ENCODE measurements at regions not wholly inside any gene's neighbourhood (a gene's known extent, or its start where the extent isn't known, plus 50 kb on each side); places are given as distances from the start of the nearest gene placed in this dataset.

DNA sequence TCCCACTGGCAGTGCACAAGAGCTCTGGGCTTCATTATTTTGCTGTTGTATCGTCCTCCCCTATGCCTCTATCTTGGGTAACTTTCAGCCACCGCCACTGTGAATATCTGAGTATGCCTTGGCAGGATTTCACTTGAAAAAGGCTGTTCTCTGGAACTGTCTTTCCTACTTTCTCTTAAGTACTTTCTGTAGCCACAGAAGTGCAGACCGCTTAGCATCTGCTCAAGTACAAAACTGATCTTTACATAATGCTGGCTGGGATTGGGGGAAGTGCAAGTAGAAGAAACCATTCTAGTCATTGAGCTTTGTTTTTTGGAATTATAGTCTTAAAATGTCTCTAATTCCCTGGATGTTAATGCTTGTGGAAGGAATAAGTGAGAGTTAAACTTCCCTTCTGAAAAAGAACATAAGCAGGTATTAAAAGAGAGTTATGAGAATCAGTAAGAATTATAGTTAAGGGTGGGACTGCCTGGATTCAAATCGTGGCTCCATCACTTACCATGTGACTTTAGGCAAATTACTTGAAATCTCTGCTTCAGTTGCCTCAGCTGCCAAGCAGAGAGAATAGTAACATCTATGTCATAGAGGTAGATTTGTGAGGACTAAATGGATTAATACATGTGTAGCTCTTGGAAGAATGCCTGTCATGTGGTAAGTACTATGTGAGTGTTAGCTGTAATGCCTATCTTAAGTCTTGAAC lies 77.5 kb downstream of the MID1IP1 start:
- TF ChIP-seq, protein P1, sequence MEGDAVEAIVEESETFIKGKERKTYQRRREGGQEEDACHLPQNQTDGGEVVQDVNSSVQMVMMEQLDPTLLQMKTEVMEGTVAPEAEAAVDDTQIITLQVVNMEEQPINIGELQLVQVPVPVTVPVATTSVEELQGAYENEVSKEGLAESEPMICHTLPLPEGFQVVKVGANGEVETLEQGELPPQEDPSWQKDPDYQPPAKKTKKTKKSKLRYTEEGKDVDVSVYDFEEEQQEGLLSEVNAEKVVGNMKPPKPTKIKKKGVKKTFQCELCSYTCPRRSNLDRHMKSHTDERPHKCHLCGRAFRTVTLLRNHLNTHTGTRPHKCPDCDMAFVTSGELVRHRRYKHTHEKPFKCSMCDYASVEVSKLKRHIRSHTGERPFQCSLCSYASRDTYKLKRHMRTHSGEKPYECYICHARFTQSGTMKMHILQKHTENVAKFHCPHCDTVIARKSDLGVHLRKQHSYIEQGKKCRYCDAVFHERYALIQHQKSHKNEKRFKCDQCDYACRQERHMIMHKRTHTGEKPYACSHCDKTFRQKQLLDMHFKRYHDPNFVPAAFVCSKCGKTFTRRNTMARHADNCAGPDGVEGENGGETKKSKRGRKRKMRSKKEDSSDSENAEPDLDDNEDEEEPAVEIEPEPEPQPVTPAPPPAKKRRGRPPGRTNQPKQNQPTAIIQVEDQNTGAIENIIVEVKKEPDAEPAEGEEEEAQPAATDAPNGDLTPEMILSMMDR (conservative IDR thresholded peaks at IDR 0.05; ENCODE audit: low read depth, low read length), result no peak
- H3K4me3 ChIP-seq (ENCODE audit: low read depth, low read length), result no peak overlapping the region
- DNase-seq (ENCODE audit: low read depth), result no peak

DNA sequence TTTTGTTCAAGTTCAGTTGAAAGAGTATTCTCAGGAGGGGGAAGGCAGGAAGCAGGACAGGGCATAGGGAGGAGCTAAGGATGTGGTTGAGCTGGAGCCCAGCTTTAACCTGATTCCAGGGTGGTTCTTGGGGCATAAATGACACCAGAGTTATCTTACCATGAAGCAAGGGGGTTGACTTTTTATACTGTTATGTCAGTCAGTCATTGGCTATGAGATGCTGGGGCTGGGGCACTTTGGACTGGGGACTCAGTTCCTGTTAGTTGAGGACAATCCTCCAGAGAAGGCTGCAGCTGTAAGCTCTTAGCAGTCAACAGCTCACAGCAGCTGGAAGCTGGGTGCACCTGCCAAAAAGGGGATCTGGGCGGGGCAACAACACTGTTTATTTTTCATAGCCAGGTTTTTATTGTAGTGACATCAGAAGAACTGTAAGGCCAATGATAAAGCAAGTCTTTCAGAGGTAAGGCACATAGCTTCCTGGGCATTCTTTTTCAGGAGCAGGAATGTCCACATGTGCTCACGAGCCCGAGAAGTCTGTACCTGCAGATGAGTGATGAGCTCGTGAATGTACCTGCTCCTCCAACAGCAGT lies 78.5 kb downstream of the MID1IP1 start:
- H3K4me3 ChIP-seq (ENCODE audit: low read depth, low read length), result no peak overlapping the region
- TF ChIP-seq, protein P1 (conservative IDR thresholded peaks at IDR 0.05; ENCODE audit: low read depth, low read length), result no peak
- DNase-seq (ENCODE audit: low read depth), result no peak

- no peak overlapping the region for H3K4me3 ChIP-seq (ENCODE audit: low read depth, low read length)
- no peak for DNase-seq (ENCODE audit: low read depth)
- TF ChIP-seq, protein P1 (conservative IDR thresholded peaks at IDR 0.05; ENCODE audit: low read depth, low read length), result no peak
Observed at GRCh38 chrX:38880296-38880854, 79.1 kb downstream of the MID1IP1 start.

DNA sequence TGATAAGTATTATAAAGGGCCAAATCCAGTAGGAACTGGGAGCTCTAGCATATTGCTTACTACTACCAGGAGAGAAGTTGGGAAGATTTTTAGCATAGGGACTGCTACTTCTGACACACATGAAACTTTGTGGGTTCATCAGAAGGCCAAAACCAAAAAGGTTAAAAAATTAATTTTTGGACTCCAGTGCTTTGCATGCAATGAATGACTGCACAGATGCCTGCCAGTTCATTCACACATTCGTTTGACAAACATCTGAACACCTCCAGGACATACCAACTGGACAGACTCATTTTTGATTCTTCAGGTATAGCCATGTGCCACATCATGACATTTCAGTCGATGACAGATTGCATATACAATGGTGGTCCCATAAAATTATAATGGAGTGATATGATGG lies 79.8 kb downstream of the MID1IP1 start:
- TF ChIP-seq, protein P1 (conservative IDR thresholded peaks at IDR 0.05; ENCODE audit: low read depth, low read length), result no peak
- no peak overlapping the region for H3K4me3 ChIP-seq (ENCODE audit: low read depth, low read length)
- no peak for DNase-seq (ENCODE audit: low read depth)

- TF ChIP-seq, protein P1 (conservative IDR thresholded peaks at IDR 0.05; ENCODE audit: low read depth, low read length), result no peak
- no peak for DNase-seq (ENCODE audit: low read depth)
- H3K4me3 ChIP-seq (ENCODE audit: low read depth, low read length), result no peak overlapping the region
Observed at GRCh38 chrX:38881727-38882126, 80.5 kb downstream of the MID1IP1 start.

- TF ChIP-seq, protein P1 (conservative IDR thresholded peaks at IDR 0.05; ENCODE audit: low read depth, low read length), result no peak
- DNase-seq (ENCODE audit: low read depth), result no peak
- H3K4me3 ChIP-seq (ENCODE audit: low read depth, low read length), result no peak overlapping the region
Observed at GRCh38 chrX:38882894-38883626, 81.8 kb downstream of the MID1IP1 start.

Data from choroid plexus epithelial cell (primary cell).